Stimulated activated CD4-positive, alpha-beta T cell treated with anti-CD3 and anti-CD28 coated beads, Interleukin-15, amount 100 ng/mL, for 48 hours (primary cell): ENCODE measurements at regions not wholly inside any gene's neighbourhood (a gene's known extent, or its start where the extent isn't known, plus 50 kb on each side); places are given as distances from the start of the nearest gene placed in this dataset.
"Not testable (repeated sequence)": the region's sequence is repeated elsewhere in the genome, so short reads cannot be mapped to it uniquely, and the experiment has no call there.

Experiments
- DNase-seq, 2 donors: peaks; one replicate each; pipeline ENCODE4 v3.0.0-alpha.2; 2020; ENCODE audit warnings: low read depth in 2 of 2

GRCh38 chr3:15989419-15989818 is 185.1 kb upstream of the GALNT15 start:
- DNase-seq, result no peak

GRCh38 chr3:15993660-15994059 is 180.8 kb upstream of the GALNT15 start:
- DNase-seq, result not testable (repeated sequence)

- not testable (repeated sequence) for DNase-seq
Observed at GRCh38 chr3:15996496-15996895, 178.0 kb upstream of the GALNT15 start.

- no peak for DNase-seq
Observed at GRCh38 chr3:15997274-15997943, 177.1 kb upstream of the GALNT15 start.

GRCh38 chr3:15998911-15999310 is 175.6 kb upstream of the GALNT15 start:
- DNase-seq, result no peak

- no peak for DNase-seq
Observed at GRCh38 chr3:16004812-16005211, 169.7 kb upstream of the GALNT15 start.

- DNase-seq, result no peak
Observed at GRCh38 chr3:16011376-16011775, 163.1 kb upstream of the GALNT15 start.

- DNase-seq, result no peak
Observed at GRCh38 chr3:16012086-16012485, 162.4 kb upstream of the GALNT15 start.

GRCh38 chr3:16013568-16013967 is 160.9 kb upstream of the GALNT15 start:
- no peak for DNase-seq

GRCh38 chr3:16021801-16022200 is 152.7 kb upstream of the GALNT15 start:
- DNase-seq, result not testable (repeated sequence)

- not testable (repeated sequence) for DNase-seq
Observed at GRCh38 chr3:16023881-16024280, 150.6 kb upstream of the GALNT15 start.

GRCh38 chr3:16024548-16024947 is 149.9 kb upstream of the GALNT15 start:
- DNase-seq, result no peak

GRCh38 chr3:16026753-16027152 is 147.7 kb upstream of the GALNT15 start:
- no peak for DNase-seq

- DNase-seq, result no peak
Observed at GRCh38 chr3:16028604-16029003, 145.9 kb upstream of the GALNT15 start.

- DNase-seq, result no peak
Observed at GRCh38 chr3:16030342-16030741, 144.1 kb upstream of the GALNT15 start.

- DNase-seq, result no peak
Observed at GRCh38 chr3:16031434-16031833, 143.0 kb upstream of the GALNT15 start.

- DNase-seq, result no peak
Observed at GRCh38 chr3:16033889-16034687, 140.4 kb upstream of the GALNT15 start.

- no peak for DNase-seq
Observed at GRCh38 chr3:16040991-16041390, 133.5 kb upstream of the GALNT15 start.

- peak; percentile 12 to 16 for DNase-seq
Observed at GRCh38 chr3:16048435-16049318, 125.8 kb upstream of the GALNT15 start.

GRCh38 chr3:16050641-16051467 is 123.6 kb upstream of the GALNT15 start:
- no peak for DNase-seq

- DNase-seq, result no peak
Observed at GRCh38 chr3:16051691-16052090, 122.8 kb upstream of the GALNT15 start.
